Keratinocyte (primary cell): ENCODE measurements at regions not wholly inside any gene's neighbourhood (a gene's known extent, or its start where the extent isn't known, plus 50 kb on each side); places are given as distances from the start of the nearest gene placed in this dataset.

Experiments
- CTCF ChIP-seq, 3 experiments: IDR thresholded peaks in 1 of 3; conservative IDR thresholded peaks in 1 of 3; optimal IDR thresholded peaks in 1 of 3; 2 replicates in 2 of 3; 3 replicates in 1 of 3; pipeline versions ENCODE3 to v1.5.1; 2011; ENCODE audit warnings: low read length in 3 of 3, mild to moderate bottlenecking in 3 of 3, moderate library complexity in 2 of 3, control low read depth in 1 of 3, inconsistent platforms in 1 of 3; ENCODE audit not compliant: insufficient read depth in 2 of 3; ENCODE audit errors: extremely low read depth in 1 of 3
- EZH2 ChIP-seq: IDR thresholded peaks from one replicate; pipeline ENCODE4 v1.6.1; 2012; ENCODE audit warnings: inconsistent platforms, mild to moderate bottlenecking, low read length, moderate library complexity

GRCh38 chr18:68244786-68245185, 470.1 kb downstream of the TMX3 start:
- no peak for TF ChIP-seq EZH2
- TF ChIP-seq CTCF (optimal IDR thresholded peaks at IDR 0.05 in 1 of 3, IDR thresholded peaks at IDR 0.05 in 1 of 3, conservative IDR thresholded peaks at IDR 0.05 in 1 of 3; ENCODE audit: extremely low read depth in 1 of 3, insufficient read depth in 2 of 3, low read length in 3 of 3): no peak
